GM19043 (cell line): ENCODE measurements at regions not wholly inside any gene's neighbourhood (a gene's known extent, or its start where the extent isn't known, plus 50 kb on each side); places are given as distances from the start of the nearest gene placed in this dataset.
"Not testable (repeated sequence)": the region's sequence is repeated elsewhere in the genome, so short reads cannot be mapped to it uniquely, and the experiment has no call there.

ENCODE experiments used
- ATAC-seq: cut with Tn5 transposase; IDR thresholded peaks from one replicate; pipeline ENCODE4 v1.9.1; 2021; ENCODE audit warnings: low read depth; ENCODE audit not compliant: unreplicated experiment

DNA sequence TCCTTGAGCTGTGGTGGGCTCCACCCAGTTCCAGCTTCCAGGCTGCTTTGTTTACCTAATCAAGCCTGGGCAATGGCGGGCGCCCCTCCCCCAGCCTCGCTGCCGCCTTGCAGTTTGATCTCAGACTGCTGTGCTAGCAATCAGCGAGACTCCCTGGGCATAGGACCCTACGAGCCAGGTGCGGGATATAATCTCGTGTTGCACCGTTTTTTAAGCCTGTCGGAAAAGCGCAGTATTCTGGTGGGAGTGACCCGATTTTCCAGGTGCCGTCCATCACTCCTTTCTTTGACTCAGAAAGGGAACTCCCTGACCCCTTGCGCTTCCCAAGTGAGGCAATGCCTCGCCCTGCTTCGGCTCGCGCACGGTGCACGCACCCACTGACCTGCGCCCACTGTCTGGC is 133.0 kb upstream of the TCF4 start:
- not testable (repeated sequence) for ATAC-seq

DNA sequence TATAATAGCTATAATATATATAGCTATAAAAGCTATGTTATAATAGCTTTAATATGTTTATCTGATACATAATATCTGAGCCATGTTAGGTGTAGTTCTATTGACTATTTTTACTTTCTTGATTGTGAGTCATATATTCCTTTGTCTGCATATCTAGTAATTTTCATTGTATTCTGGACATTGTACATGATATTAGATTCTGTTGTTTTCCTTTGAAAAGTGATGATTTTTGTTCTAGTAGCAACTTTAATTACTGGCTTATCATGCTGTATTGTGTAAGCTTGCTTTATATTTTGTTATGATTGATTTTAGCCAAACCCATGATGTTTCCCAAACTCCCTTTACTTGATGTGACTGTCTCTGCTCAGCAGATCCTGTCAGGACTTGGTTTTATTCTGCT is 125.7 kb upstream of the TCF4 start:
- no peak for ATAC-seq

DNA sequence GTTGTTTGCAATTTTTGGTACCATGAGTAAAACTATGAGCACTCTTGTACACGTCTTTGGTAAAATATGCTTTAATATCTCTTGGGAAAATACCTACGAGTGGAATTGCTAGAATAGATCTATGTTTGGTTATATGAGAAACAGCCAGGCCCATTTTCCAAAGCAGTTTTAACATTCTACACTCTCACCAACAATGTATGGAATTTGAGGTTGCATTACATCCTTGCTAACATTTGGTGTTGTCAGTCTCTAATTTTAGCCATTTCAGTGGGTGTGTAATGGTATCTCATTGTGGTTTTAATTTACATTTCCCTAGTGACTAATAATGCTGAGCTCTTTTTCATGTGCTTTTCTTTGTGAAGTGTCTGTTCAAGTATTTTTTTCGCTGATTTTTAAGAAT is 118.9 kb upstream of the TCF4 start:
- ATAC-seq: no peak

DNA sequence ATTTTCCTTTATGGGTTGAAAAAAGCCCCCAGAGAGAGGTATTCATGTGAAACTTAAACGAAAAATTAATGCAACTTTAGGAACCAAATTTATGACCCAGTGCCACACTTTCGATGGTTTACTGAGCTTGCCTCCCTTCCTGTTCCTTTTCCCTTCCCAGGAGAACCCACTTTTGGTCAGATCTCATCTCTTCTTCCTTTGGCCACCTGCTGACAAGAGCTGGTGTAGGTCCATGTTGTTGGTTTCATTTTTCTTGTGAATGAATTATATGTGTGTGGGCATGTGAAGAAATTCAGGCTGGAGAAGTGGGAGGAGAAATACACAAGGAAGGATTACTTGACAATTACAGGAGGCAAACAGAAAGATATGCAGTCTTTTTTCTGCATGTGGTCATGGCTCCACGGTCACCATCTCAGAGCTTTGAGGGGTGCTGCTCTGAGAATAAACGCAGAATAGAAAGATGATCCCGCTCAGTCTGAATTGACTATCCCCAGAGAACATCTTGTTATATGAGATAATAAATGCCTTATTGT is 111.3 kb upstream of the TCF4 start:
- no peak for ATAC-seq

DNA sequence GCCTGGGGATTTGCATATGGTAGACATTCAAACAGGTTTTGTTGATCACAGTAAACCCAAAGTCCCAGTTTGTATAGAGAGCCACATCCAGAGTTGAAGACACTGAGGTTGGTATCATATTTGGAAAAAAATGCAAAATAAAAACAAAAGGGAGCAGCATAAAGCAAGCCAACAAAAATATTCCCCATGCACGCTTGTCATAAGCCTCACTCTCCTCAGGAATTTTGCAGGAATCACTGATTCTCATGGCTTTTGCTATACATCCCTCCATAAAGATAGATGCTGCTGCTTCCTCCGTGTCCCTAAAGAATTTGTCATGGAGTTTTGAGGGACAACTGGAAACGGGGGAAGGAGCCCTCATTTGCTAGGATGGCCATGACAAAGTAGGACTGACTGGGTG is 108.8 kb upstream of the TCF4 start:
- no peak for ATAC-seq

DNA sequence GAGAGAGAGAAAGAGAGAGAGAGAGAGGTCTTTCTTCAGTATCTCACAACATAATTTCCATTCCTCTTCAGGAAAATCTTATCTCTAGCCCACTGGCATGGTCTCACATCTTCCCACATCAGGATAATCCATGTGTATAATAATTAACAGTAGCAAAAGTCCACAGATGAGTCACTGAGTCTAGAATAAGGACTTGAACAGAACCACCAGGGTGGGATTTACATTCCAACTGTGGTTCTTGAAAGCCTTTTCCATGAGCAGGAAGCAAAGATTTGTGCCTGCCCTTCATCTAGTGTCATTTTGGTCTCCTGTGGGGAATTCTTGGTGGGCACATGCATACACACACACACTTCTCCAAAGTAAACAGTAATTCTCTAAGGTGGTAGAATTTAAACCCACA is 107.1 kb upstream of the TCF4 start:
- no peak for ATAC-seq

DNA sequence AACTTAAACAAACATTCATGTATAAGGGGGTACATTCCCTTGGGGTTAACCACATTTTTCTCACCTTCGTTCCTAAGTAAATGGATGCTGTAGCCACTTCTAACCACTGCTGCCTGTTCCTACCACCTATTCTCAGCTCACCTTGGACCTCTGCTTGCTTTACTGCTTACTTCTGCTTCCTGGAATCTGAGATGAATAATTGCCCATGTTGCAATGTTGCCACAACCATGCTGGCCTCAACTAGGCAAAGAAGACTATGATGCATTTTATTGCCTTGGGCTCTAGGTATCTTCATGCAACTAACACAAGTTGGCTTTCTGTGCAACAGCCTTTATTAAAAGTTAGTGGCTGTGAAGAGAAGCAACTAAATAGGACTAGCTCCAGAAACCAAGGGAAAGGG is 106.3 kb upstream of the TCF4 start:
- ATAC-seq: no peak

DNA sequence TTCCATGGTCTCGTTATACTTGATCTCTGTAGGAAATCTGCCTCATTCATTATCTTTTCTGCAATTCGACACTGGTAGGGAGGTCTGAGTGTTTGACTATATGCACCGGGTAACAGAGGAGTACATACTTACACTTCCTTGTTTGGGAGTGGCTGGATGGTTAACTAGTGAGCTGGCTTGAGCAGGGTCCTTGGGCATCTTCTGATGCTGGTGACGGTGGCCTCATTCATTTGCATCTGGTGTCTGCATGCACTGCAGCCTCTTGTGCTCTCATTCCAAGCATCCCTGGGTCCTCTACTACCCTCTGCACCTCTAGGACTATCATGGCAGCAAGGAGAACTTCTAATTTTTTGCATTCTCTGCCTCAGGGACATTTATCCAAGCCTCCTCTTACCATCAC is 100.0 kb upstream of the TCF4 start:
- no peak for ATAC-seq

DNA sequence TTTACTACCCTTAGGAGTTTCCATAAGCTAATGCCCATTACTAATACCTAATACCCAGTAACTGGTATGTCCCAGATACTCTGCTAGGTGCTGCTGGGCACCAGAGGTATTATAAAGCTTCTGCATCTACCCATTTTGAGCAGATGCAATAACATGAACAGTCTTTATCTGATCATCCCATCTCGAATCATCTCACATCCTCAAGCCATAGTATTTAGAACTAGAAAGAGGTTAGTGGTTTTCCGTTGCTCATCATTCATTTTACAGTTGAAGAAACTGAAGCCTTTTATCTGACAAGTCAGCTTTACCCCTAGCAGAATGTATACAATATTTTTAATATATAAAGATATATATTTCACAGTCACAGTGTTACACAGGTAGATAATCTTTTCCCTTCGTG is 99.1 kb upstream of the TCF4 start:
- no peak for ATAC-seq

DNA sequence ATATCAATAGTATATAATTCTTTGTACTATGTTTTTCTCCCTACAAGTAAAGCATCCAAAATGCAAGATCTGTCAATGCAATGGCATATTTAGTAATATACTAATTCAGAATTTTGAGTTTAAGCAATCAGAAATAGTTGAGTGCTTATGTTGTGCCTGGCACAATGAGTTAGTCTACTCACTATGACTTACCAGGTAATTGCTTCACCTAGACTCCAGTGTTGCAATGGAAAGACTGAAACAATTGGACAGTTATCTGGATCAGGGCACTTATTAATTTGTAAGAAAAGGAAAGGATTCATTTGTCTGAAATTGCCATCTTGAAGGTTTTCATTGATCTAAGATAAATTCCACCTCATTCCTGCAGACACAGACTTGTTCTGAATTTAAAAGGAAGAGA is 97.6 kb upstream of the TCF4 start:
- ATAC-seq: no peak

DNA sequence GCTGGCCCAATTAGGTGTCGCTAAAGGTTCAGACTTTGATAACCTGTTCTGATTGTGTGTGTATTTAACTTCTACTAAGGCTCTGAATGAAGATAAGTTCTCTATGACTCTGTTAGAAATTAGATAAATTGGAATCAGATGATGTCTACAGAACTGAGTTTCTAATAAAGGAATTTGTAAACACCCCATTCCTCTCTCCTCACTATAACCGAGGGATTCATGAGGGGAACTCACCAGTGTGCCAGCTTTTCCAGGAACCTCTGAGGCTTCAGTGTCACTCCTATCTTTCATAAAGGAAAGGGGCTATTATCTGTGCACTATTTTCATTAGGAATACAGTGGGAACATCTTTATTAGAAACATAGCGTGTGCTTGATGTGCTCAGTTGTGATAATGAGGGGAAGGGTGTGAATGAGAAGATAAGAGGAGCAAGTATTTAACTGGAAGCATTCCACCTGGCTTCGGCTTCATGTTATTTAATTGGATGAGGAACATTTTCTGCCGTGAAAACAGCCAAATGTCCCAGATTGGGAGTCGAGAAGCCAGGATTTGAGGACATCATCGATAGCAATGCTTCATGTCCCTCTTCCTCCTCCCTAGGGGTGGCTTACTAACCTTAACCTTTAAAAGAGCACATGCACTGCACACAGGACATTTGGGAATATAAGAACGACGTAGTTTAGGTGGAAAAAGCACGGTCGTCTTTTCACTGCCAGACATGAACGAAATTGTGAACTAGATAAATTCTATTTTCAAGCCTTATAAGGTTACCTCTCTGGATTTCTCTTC is 84.8 kb upstream of the TCF4 start:
- ATAC-seq: no peak

DNA sequence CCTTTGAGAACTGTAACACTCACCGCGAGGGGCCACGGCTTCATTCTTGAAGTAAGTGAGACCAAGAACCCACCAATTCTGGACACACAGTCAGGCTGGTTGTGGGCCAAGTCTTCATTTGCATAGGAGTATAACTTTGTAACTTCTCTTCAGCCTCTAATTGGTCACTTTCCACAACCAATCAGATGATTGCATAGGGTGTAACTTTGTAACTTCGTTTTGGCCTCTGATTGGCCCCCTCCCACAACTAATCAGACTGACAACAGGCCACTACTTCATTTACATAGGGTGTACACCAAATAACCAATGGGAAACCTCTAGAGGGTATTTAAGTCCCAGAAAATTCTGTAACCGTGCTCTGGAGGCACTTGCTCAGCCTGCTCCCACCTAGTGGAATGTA is 77.5 kb upstream of the TCF4 start:
- no peak for ATAC-seq

DNA sequence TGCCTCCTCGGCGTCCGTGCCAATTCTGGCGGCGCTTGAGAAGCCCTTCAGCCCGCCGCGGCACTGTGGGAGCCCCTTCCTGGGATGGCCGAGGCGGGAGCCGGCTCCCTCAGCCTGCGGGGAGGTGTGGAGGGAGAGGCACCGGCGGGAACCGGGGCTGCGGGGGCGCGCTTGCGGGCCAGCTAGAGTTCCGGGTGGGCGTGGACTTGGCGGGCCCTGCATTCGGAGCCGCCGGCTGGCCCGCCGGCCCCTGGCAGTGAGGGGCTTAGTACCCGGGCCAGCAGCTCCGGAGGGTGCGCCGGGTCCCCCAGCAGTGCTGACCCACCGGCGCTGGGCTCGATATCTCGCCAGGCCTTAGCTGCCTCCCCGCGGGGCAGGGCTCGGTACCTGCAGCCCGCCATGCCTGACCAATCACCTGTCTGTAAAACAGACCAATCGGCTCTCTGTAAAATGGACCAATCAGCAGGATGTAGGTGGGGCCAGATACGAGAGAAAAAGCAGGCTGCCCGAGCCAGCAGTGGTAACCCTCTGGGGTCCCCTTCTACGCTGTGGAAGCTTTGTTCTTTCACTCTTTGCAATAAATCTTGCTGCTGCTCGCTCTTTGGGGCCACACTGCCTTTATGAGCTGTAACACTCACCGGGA is 76.9 kb upstream of the TCF4 start:
- ATAC-seq: not testable (repeated sequence)

DNA sequence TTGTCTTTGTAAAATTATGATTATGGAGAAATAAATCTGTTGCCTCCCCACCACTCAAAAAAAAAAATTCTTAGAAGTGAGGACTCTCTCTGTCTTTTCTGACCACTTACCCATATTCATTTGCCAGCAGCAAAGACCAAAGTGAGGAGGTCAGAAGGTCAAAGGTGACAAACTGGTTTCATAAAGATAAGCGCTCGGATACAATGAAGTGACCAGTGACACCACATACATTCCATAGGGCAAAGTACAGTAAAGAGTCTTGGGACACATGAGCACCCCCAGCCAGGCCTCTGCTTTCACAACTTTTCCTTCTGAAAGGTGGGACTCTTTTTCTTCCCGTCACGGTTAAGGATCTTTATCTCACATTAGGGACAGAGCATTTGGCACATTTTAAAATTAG is 75.9 kb upstream of the TCF4 start:
- ATAC-seq: no peak

DNA sequence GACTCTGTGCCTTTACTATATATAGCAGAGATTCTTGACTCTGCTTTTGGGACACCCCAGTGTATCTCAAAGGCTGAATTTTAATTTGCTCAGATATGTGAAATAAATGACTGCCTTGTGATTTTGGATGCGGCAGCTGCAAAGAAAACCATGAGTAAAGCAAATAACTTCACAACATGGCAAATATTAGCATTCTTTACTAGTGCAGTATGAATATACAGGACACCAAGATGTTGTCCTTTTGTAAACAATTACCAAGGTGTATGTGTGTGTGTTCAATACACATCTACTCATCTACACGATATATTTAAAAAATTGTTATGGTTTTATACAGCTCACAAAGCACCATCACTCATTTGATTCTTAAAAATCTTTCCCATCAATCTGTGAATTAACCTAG is 70.6 kb upstream of the TCF4 start:
- ATAC-seq: no peak

DNA sequence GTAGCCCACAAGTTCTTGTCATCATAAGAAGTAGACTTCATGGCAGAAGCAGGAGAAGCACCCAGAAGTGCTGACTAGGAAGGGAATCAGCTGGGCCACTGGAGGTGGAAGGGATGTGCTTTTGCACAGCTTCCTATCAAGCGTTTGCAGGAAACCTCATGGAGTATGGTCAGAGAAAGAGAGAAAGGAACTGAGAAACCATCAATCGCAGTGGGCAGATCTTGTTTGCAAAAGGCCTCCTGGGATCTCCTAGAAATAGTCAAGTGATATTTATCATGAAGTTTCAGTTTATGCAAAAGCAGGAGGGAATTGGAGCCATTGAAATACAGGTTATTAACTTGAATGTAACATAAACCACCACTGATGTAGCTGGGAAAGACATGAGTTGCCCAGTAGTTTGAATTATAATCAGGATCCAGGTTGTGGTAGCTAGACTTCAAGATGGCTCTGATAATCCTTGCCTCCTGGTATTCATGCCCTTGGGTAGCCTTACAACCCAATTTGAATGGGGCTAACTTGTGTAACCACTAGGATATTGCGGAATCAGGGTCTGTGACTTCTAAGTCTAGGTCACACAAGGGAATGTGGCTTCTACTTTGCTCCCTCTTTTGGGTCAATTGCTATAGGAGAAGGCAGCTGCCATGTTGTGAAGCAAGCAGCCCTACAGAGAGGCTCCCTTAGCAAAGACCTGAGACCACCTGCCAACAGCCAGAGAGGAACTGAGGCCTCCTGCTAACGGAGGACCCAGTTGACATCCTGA is 69.8 kb upstream of the TCF4 start:
- no peak for ATAC-seq

DNA sequence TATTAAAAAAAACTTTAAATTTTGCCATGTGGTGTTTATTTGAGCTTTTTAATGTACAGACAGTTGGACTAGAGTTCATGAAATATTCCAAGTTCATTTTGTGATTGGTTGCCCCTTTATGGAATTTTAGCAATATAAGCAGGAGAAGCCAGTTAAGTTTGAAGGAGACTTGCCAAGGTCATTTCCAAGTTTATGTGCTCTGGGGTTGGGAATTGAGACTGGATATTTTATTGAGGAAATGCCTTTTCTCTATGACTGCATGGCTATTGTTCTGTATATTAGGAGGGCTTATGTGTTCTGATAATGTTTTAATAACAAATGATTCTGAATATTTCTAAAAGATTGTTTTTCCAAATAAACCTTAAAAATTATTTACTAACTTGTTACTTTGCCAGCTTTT is 67.0 kb upstream of the TCF4 start:
- ATAC-seq: no peak

DNA sequence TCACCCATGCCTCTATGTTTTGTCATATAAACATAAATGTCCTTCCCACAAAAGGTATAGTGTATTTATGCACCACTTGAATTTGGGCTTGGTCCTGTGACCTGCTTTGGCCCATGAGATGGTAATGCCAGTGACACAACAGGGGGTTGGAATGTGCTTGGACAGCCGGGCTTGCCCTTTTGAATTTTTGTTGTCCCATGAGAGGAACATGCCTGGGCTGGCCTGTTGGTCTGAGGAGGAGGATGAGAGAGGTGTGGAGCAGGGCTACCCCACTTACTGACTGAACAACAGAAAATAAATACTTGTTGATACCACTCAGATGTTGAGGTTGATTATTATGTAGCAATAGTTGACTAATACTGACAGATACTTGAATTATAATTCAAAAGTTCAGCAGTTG is 63.2 kb upstream of the TCF4 start:
- ATAC-seq: no peak

DNA sequence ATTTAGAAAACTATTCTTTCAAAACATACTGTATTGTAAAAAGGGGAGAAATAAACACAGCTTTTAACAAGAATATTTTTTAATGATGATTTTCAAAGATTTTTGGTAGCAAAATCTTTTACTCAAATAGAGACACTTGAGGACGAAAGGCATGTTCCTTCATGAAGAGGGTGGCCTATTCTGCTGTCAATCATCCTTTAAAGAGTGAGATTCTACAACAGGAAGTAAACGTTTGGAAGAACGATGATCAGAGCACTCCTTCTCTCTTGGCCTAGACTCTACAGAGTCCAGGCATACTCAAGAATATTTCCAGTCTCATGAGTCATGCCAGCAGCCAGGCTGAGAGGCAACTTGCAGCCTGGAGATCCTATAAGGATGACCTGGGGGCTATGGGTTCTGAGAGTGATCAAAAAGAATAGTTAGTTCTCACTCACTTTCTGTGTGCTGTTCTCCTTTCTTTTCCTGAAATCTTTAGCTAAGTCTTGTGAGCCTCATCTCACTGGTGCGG is 62.4 kb upstream of the TCF4 start:
- ATAC-seq: no peak

DNA sequence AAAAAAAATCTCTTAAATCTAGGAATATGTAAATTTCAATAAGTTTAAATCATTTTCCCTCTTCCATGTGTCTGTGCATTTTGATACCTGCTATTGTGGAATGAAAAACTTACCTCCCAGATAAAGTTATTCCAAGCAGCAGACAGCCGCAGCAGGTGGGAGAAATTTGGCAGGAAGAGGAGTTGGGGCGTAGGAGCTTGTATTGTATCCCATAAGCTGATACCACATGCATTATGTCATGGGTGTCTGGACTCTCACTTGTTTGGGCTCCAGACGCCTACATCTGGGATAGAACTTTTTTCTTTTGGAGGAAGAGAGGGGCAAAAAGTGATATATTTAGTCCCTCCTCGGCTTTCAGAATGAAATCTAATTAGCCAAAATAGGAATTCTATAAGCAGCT is 59.3 kb upstream of the TCF4 start:
- no peak for ATAC-seq

DNA sequence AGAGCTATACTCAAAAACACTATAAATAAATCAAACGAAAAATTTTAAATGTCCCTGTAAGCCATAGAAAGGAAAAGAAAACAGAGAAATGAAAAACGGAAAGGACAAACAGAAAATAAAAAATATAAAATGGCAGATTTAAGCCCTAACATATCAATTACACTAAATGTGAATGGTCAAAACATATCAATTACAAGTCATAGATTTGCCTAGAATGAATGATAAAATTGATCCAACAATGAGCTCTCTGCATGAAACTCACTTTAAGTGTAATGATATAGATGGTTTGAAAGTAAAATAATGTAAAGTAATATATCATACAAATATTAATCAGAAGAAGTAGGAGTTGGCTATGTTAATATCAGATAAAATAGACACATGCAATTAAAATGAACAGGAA is 54.2 kb upstream of the TCF4 start:
- ATAC-seq: no peak
